NB4 (cell line): ENCODE measurements at regions not wholly inside any gene's neighbourhood (a gene's known extent, or its start where the extent isn't known, plus 50 kb on each side); places are given as distances from the start of the nearest gene placed in this dataset.

Source experiments
- POLR2A ChIP-seq: IDR thresholded peaks from 2 replicates; pipeline ENCODE4 v1.6.1; 2011; ENCODE audit warnings: mild to moderate bottlenecking; ENCODE audit not compliant: insufficient read length; ENCODE audit errors: extremely low read depth
- TF ChIP-seq, protein P1 (sequence below): IDR thresholded peaks from one replicate; pipeline ENCODE4 v1.5.1; 2012; ENCODE audit warnings: low read depth, low read length
- TF ChIP-seq, protein P2 (sequence below): IDR thresholded peaks from 2 replicates; pipeline ENCODE4 v1.6.1; 2011; ENCODE audit warnings: low read depth, low read length

DNA sequence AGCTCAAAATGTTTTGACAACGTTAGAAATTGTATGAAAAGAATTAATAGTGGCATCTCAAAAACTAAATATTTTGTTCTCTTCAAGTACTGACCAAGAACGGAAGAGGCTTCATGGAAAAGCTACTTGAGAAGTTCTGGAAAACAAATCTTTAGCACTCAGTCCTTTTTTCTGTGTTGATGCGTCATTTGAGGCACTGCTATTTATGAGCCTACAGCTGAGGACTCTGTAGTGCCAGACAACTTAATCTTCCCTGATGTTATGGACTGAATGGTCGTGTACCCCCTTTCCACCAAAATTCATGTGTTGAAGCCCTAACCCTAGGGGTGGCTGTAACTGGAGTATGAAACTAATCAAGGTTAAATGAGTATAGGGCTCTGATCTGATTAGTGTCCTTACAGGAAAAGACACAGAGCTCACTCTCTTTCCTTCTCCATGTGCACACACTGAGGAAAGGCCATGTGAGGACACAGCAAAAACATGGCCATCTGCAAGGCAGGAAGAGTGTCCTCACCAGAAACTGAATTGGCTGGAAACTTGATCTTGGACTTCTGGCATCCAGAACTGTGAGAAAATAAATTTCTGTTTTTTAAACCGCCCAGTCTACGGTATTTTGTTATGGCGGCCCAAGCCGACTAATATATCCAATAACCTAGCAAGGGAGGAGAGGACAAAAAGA lies 337.0 kb upstream of the CLEC14A start:
- TF ChIP-seq, protein P1, sequence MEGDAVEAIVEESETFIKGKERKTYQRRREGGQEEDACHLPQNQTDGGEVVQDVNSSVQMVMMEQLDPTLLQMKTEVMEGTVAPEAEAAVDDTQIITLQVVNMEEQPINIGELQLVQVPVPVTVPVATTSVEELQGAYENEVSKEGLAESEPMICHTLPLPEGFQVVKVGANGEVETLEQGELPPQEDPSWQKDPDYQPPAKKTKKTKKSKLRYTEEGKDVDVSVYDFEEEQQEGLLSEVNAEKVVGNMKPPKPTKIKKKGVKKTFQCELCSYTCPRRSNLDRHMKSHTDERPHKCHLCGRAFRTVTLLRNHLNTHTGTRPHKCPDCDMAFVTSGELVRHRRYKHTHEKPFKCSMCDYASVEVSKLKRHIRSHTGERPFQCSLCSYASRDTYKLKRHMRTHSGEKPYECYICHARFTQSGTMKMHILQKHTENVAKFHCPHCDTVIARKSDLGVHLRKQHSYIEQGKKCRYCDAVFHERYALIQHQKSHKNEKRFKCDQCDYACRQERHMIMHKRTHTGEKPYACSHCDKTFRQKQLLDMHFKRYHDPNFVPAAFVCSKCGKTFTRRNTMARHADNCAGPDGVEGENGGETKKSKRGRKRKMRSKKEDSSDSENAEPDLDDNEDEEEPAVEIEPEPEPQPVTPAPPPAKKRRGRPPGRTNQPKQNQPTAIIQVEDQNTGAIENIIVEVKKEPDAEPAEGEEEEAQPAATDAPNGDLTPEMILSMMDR = no peak
- TF ChIP-seq, protein P2, sequence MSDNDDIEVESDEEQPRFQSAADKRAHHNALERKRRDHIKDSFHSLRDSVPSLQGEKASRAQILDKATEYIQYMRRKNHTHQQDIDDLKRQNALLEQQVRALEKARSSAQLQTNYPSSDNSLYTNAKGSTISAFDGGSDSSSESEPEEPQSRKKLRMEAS = no peak
- TF ChIP-seq POLR2A = no peak
